ENCODE measurements at regions not wholly inside any gene's neighbourhood (a gene's known extent, or its start where the extent isn't known, plus 50 kb on each side); places are given as distances from the start of the nearest gene placed in this dataset.

GRCh38 chr4:26083987-26084386 lies 170.0 kb downstream of the SMIM20 start:
- Histone ChIP-seq H3K9me3 (ENCODE audit: control extremely low read depth in 1 of 3, control insufficient read depth in 2 of 3, insufficient read depth in 1 of 3, low read length in 2 of 3) (no peaks in the 10 kb centered on the region), H4K20me1 (ENCODE audit: control insufficient read depth, insufficient read depth, low read length, poor library complexity, severe bottlenecking) (no peaks in the 10 kb centered on the region), H3K4me2 (replicated peaks; ENCODE audit: low read depth, low read length, poor library complexity, severe bottlenecking) (no peak overlapping the region), H2AFZ (ENCODE audit: insufficient read depth, low read depth, low read length, poor library complexity, severe bottlenecking) (no peak overlapping the region), H3K4me3 (ENCODE audit: control extremely low read depth in 1 of 5, extremely low read depth in 1 of 5, insufficient read depth in 1 of 5, low read depth in 2 of 5, low read length in 4 of 5) (no peak overlapping the region), H3K27ac (ENCODE audit: low read length in 2 of 2) (no peak overlapping the region), H3K4me1 (ENCODE audit: control insufficient read depth in 2 of 2, insufficient read depth in 2 of 2, low read length in 2 of 2) (peaks cover 12 to 13% of the 10 kb centered on the region in 2 donors), H3K79me2 (ENCODE audit: control insufficient read depth, insufficient read depth, low read length) (no peaks in the 10 kb centered on the region), H3K9ac (ENCODE audit: low read length) (no peak overlapping the region), H3K36me3 (replicated peaks in 1 of 2; ENCODE audit: control extremely low read depth in 1 of 2, control insufficient read depth in 1 of 2, extremely low read depth in 1 of 2, insufficient read depth in 2 of 2, low read length in 1 of 2) (no peaks in the 10 kb centered on the region), H3K27me3 (replicated peaks in 1 of 4; ENCODE audit: control extremely low read depth in 1 of 4, control insufficient read depth in 3 of 4, insufficient read depth in 4 of 4, low read length in 3 of 4) (peaks cover 0 to 10% (median 0%) of the 10 kb centered on the region in 4 experiments)
- Mint-ChIP-seq H3K4me3 (no peak overlapping the region), H3K27ac (no peak overlapping the region), H3K27me3 (peaks cover 5% of the 10 kb centered on the region), H3K4me1 (peaks cover 21% of the 10 kb centered on the region), H3K9me3 (ENCODE audit: insufficient read depth) (no peaks in the 10 kb centered on the region)
- POLR2A ChIA-PET = no interaction called here
- CTCF ChIA-PET = interaction anchor here (1.2 to 3.5 kb wide), 11 partner anchors 8 to 327 kb away, joined by 3 to 35 read pairs (median 6); no protein-coding TSS in a partner anchor
- no peak for DNase-seq
- TF ChIP-seq EZH2 (IDR thresholded peaks at IDR 0.05; ENCODE audit: borderline replicate concordance, insufficient read depth, low read depth, low read length, poor library complexity, severe bottlenecking) (no peak), CTCF (IDR thresholded peaks at IDR 0.05) (no peak)
- WGBS (ENCODE audit: insufficient coverage) = 76% methylated on average over 4 of the region's 4 CpGs
- intact Hi-C loops (cut with micrococcal nuclease) = loop anchor here (5.0 kb wide), 2 partner anchors 97 to 928 kb away; no protein-coding TSS in a partner anchor
- ATAC-seq (ENCODE audit: low read depth) = no peak

GRCh38 chr4:26084414-26084813 lies 170.4 kb downstream of the SMIM20 start:
- 96% methylated on average over 4 of the region's 4 CpGs for WGBS (ENCODE audit: insufficient coverage)
- no peak overlapping the region for H2AFZ ChIP-seq (ENCODE audit: insufficient read depth, low read depth, low read length, poor library complexity, severe bottlenecking)
- no peak overlapping the region for H3K4me2 ChIP-seq (replicated peaks; ENCODE audit: low read depth, low read length, poor library complexity, severe bottlenecking)
- H3K27me3 Mint-ChIP-seq = peaks cover 5% of the 10 kb centered on the region
- peaks cover 0 to 1% (median 0%) of the 10 kb centered on the region in 3 donors for H3K9me3 ChIP-seq (ENCODE audit: control extremely low read depth in 1 of 3, control insufficient read depth in 2 of 3, insufficient read depth in 1 of 3, low read length in 2 of 3)
- no peak overlapping the region for H3K4me3 Mint-ChIP-seq
- no peak for ATAC-seq (ENCODE audit: low read depth)
- no peak overlapping the region for H3K27ac ChIP-seq (ENCODE audit: low read length in 2 of 2)
- H3K27ac Mint-ChIP-seq = no peak overlapping the region
- intact Hi-C loops (cut with micrococcal nuclease) = loop anchor here (5.0 kb wide), 2 partner anchors 97 to 928 kb away; no protein-coding TSS in a partner anchor
- no peak for TF ChIP-seq EZH2 (IDR thresholded peaks at IDR 0.05; ENCODE audit: borderline replicate concordance, insufficient read depth, low read depth, low read length, poor library complexity, severe bottlenecking)
- no peak for TF ChIP-seq CTCF (IDR thresholded peaks at IDR 0.05)
- peaks cover 0 to 10% (median 0%) of the 10 kb centered on the region in 4 experiments for H3K27me3 ChIP-seq (replicated peaks in 1 of 4; ENCODE audit: control extremely low read depth in 1 of 4, control insufficient read depth in 3 of 4, insufficient read depth in 4 of 4, low read length in 3 of 4)
- H4K20me1 ChIP-seq (ENCODE audit: control insufficient read depth, insufficient read depth, low read length, poor library complexity, severe bottlenecking) = no peaks in the 10 kb centered on the region
- no peaks in the 10 kb centered on the region for H3K79me2 ChIP-seq (ENCODE audit: control insufficient read depth, insufficient read depth, low read length)
- H3K4me3 ChIP-seq (ENCODE audit: control extremely low read depth in 1 of 5, extremely low read depth in 1 of 5, insufficient read depth in 1 of 5, low read depth in 2 of 5, low read length in 4 of 5) = no peak overlapping the region
- no peaks in the 10 kb centered on the region for H3K9me3 Mint-ChIP-seq (ENCODE audit: insufficient read depth)
- peaks cover 21% of the 10 kb centered on the region for H3K4me1 Mint-ChIP-seq
- peaks cover 13 to 14% of the 10 kb centered on the region in 2 donors for H3K4me1 ChIP-seq (ENCODE audit: control insufficient read depth in 2 of 2, insufficient read depth in 2 of 2, low read length in 2 of 2)
- H3K9ac ChIP-seq (ENCODE audit: low read length) = no peak overlapping the region
- DNase-seq = no peak
- no peaks in the 10 kb centered on the region for H3K36me3 ChIP-seq (replicated peaks in 1 of 2; ENCODE audit: control extremely low read depth in 1 of 2, control insufficient read depth in 1 of 2, extremely low read depth in 1 of 2, insufficient read depth in 2 of 2, low read length in 1 of 2)
- ChIA-PET POLR2A (no interaction called here), CTCF (interaction anchor here (1.2 to 3.5 kb wide), 5 partner anchors 8 to 323 kb away, joined by 4 to 35 read pairs (median 10); no protein-coding TSS in a partner anchor)
